ENCODE measurements at regions not wholly inside any gene's neighbourhood (a gene's known extent, or its start where the extent isn't known, plus 50 kb on each side); places are given as distances from the start of the nearest gene placed in this dataset.

GRCh38 chr18:55687106-55687505, 99.1 kb upstream of the TCF4 start:
- TF ChIP-seq CTCF (IDR thresholded peaks at IDR 0.05; ENCODE audit: insufficient read depth, low read depth, low read length) (no peak), EZH2 (IDR thresholded peaks at IDR 0.05; ENCODE audit: insufficient read depth, low read length) (no peak)
